ENCODE measurements at regions not wholly inside any gene's neighbourhood (a gene's known extent, or its start where the extent isn't known, plus 50 kb on each side); places are given as distances from the start of the nearest gene placed in this dataset.
"Not testable (repeated sequence)": the region's sequence is repeated elsewhere in the genome, so short reads cannot be mapped to it uniquely, and the experiment has no call there.

DNA sequence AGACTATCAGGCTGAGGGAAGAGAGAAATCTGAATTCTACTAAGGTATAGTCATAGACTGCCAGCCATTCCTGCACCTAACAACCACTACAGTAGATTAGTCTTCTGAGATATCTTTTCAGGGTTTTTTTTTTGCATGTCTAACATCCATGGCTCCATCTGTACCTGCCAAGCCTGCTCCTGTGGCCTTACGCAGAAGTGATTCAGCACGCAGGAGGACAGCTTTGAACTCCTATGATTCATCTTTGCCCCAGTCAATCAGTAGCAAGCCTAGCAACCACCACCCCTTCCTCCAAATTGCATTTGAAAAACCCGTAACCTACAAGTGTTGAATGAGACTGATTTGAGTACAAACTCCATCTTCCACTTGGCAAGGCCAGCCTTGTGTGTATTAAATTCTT, 520.7 kb upstream of the HS3ST1 start:
- no peak overlapping the region for H3K27ac ChIP-seq (ENCODE audit: poor library complexity, severe bottlenecking)
- no peaks in the 10 kb centered on the region for H3K9me3 ChIP-seq (ENCODE audit: severe bottlenecking)
- DNase-seq (ENCODE audit: low spot score) = no peak
- no peaks in the 10 kb centered on the region for H3K4me1 ChIP-seq (ENCODE audit: insufficient read depth, poor library complexity, severe bottlenecking)
- H3K27me3 ChIP-seq (ENCODE audit: insufficient read depth, poor library complexity, severe bottlenecking) = no peaks in the 10 kb centered on the region
- TF ChIP-seq, protein P1, sequence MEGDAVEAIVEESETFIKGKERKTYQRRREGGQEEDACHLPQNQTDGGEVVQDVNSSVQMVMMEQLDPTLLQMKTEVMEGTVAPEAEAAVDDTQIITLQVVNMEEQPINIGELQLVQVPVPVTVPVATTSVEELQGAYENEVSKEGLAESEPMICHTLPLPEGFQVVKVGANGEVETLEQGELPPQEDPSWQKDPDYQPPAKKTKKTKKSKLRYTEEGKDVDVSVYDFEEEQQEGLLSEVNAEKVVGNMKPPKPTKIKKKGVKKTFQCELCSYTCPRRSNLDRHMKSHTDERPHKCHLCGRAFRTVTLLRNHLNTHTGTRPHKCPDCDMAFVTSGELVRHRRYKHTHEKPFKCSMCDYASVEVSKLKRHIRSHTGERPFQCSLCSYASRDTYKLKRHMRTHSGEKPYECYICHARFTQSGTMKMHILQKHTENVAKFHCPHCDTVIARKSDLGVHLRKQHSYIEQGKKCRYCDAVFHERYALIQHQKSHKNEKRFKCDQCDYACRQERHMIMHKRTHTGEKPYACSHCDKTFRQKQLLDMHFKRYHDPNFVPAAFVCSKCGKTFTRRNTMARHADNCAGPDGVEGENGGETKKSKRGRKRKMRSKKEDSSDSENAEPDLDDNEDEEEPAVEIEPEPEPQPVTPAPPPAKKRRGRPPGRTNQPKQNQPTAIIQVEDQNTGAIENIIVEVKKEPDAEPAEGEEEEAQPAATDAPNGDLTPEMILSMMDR (IDR thresholded peaks at IDR 0.05; ENCODE audit: poor library complexity, severe bottlenecking) = no peak
- no peak overlapping the region for H3K4me3 ChIP-seq (ENCODE audit: severe bottlenecking)
- H3K36me3 ChIP-seq (ENCODE audit: low read depth) = no peaks in the 10 kb centered on the region
- ATAC-seq (ENCODE audit: low read depth) = no peak

DNA sequence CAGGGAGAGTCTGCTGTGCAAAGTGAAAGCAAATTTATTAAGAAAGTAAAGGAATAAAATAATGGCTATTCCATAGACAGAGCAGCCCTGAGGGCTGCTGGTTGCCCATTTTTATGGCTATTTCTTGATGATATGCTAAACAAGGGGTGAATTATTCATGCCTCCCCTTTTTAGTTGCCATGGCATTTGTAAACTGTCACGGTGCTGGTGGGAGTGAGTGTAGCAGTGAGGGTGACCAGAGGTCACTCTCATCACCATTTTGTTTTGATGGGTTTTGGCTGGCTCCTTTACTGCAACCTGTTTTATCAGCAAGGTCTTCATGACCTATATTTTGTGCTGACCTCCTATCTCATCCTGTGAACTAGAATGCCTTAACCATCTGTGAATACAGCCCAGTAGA, 518.9 kb upstream of the HS3ST1 start:
- ATAC-seq (ENCODE audit: low read depth); DNase-seq (ENCODE audit: low spot score); H3K4me3 ChIP-seq (ENCODE audit: severe bottlenecking); H3K27ac ChIP-seq (ENCODE audit: poor library complexity, severe bottlenecking); H3K36me3 ChIP-seq (ENCODE audit: low read depth); H3K9me3 ChIP-seq (ENCODE audit: severe bottlenecking); H3K27me3 ChIP-seq (ENCODE audit: insufficient read depth, poor library complexity, severe bottlenecking); H3K4me1 ChIP-seq (ENCODE audit: insufficient read depth, poor library complexity, severe bottlenecking): not testable (repeated sequence)

DNA sequence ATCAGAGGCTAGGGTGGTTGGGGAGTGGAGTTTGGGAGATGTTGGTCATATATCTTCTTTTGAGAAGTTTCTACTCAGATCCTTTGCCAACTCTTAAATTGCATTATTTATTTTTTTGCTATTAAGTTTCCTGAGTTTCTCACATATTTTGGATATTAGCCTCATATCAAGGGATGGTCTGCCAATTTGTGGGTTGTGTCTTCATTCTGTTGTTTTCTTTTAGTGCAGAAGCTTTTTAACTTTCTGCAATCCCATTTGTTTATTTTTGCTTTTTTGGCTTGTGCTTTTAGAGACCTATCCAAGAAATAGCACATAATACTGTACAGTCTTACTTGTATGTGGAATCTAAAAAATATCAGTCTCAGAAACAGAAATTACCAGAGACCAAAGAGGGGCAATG, 509.2 kb upstream of the HS3ST1 start:
- DNase-seq (ENCODE audit: low spot score) (no peak), ATAC-seq (ENCODE audit: low read depth) (no peak)
- Histone ChIP-seq H3K27ac (ENCODE audit: poor library complexity, severe bottlenecking) (no peak overlapping the region), H3K4me1 (ENCODE audit: insufficient read depth, poor library complexity, severe bottlenecking) (no peaks in the 10 kb centered on the region), H3K4me3 (ENCODE audit: severe bottlenecking) (no peak overlapping the region), H3K27me3 (ENCODE audit: insufficient read depth, poor library complexity, severe bottlenecking) (no peaks in the 10 kb centered on the region), H3K36me3 (ENCODE audit: low read depth) (no peaks in the 10 kb centered on the region), H3K9me3 (ENCODE audit: severe bottlenecking) (no peaks in the 10 kb centered on the region)
- TF ChIP-seq, protein P1 (IDR thresholded peaks at IDR 0.05; ENCODE audit: poor library complexity, severe bottlenecking) = no peak

DNA sequence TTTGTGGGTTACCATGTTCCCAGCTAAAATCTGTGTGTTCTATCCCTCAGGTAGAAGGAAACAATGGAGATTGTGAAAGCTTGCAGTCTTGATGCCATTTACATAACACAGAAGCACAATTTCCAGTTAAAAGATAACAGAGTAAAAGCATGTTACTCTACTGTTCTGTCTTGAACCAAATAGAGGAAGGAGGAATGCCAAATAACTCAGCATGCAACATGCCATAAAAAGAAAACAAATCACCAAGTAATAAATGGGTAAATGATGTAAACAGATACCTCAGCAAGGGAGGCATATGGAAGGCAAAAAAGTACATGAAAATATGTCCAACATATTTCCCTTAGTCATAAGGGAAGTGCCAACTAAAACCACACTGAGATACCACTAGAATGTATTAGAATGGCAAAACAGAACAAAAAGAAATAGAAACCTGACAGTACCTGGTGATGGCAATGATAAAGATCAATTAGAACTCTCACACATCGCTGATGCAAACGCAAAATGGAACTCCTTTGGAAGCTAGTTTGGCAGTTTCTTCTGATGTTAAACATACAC, 502.6 kb upstream of the HS3ST1 start:
- Histone ChIP-seq H3K4me1 (ENCODE audit: insufficient read depth, poor library complexity, severe bottlenecking) (no peaks in the 10 kb centered on the region), H3K4me3 (ENCODE audit: severe bottlenecking) (no peak overlapping the region), H3K27me3 (ENCODE audit: insufficient read depth, poor library complexity, severe bottlenecking) (no peaks in the 10 kb centered on the region), H3K36me3 (ENCODE audit: low read depth) (no peaks in the 10 kb centered on the region), H3K27ac (ENCODE audit: poor library complexity, severe bottlenecking) (no peak overlapping the region), H3K9me3 (ENCODE audit: severe bottlenecking) (no peaks in the 10 kb centered on the region)
- no peak for DNase-seq (ENCODE audit: low spot score)
- no peak for ATAC-seq (ENCODE audit: low read depth)
- TF ChIP-seq, protein P1 (IDR thresholded peaks at IDR 0.05; ENCODE audit: poor library complexity, severe bottlenecking) = no peak

DNA sequence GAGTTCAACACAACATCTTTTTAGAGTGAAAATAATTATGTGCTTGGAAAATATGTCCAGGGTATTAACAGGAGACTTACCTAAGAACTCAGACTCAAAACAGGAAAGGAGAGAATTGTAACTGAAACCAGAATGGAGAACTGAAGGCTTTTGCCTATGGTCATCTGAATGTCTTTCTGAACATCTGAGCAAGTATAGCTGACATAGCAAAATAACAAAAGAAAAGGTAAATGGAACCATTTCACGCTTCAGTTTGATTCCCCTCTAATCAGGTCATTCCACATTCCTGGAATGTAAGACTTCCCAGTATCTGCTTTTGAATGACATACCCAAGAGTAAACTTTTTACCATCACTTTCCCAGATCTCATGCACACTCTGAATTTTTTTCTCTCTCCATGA, 500.4 kb upstream of the HS3ST1 start:
- H3K4me1 ChIP-seq (ENCODE audit: insufficient read depth, poor library complexity, severe bottlenecking) = no peaks in the 10 kb centered on the region
- DNase-seq (ENCODE audit: low spot score) (no peak), ATAC-seq (ENCODE audit: low read depth) (no peak)
- no peaks in the 10 kb centered on the region for H3K27me3 ChIP-seq (ENCODE audit: insufficient read depth, poor library complexity, severe bottlenecking)
- no peak overlapping the region for H3K27ac ChIP-seq (ENCODE audit: poor library complexity, severe bottlenecking)
- no peaks in the 10 kb centered on the region for H3K36me3 ChIP-seq (ENCODE audit: low read depth)
- no peak overlapping the region for H3K4me3 ChIP-seq (ENCODE audit: severe bottlenecking)
- TF ChIP-seq, protein P1 (IDR thresholded peaks at IDR 0.05; ENCODE audit: poor library complexity, severe bottlenecking) = no peak
- H3K9me3 ChIP-seq (ENCODE audit: severe bottlenecking) = no peaks in the 10 kb centered on the region

Measured in RWPE2 (cell line).